Ovary (tissue), 3 donors: ENCODE measurements at regions not wholly inside any gene's neighbourhood (a gene's known extent, or its start where the extent isn't known, plus 50 kb on each side); places are given as distances from the start of the nearest gene placed in this dataset.

Experiments
- POLR2A ChIP-seq: fragments of 450-650 bp; IDR thresholded peaks from one replicate; pipeline ENCODE4 v1.6.1; 2017; ENCODE audit warnings: antibody characterized with exemption, mild to moderate bottlenecking, moderate library complexity
- TF ChIP-seq, protein P1 (sequence below), 3 donors: fragments of 450-650 bp in 2 of 3; fragments of 200-600 bp in 1 of 3; IDR thresholded peaks; one replicate each; pipeline versions ENCODE4 v1.5.1 to v1.8.0; 2016 to 2022; ENCODE audit warnings: antibody characterized with exemption in 3 of 3, mild to moderate bottlenecking in 1 of 3
- donor health status: DM: no; HTN: no; CAD: no.

DNA sequence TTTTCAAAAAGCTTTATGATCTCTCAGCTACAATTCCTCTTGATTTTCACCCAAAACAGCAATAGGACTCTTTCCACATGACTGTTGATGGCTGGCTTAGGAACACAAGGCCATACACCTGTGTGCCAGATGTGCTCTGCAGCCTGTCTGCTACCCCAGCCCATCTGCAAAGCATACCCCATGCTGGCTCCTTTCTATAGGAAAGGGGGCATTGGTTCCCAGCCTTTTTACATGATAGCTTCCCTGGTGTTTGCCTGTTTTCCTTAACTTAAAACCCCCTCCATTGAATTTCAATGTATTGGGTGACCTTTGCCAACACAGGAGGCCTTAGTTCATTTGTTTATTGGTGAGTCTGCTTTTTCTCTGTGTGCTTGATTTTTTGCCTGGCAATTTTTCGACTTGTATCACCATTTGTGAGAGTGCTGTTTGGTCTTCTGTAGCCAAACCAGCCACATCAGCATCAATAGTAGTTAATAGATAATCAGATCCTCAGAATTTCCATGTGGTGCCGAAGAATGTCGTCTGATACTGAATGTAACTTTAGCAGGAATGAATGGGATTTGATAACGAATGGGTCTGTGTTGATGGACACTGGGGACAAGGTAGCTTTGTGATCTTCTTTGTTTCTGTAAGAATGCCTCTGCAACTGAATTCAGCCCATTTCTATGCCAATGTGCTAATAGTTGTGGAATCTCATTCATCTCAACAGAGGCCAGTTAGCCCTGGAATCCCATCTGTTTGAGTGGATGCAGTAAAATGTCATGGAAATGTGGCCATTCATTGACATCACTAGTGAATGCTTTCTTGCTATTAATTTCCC, 272.2 kb upstream of the RARB start:
- TF ChIP-seq, protein P1, sequence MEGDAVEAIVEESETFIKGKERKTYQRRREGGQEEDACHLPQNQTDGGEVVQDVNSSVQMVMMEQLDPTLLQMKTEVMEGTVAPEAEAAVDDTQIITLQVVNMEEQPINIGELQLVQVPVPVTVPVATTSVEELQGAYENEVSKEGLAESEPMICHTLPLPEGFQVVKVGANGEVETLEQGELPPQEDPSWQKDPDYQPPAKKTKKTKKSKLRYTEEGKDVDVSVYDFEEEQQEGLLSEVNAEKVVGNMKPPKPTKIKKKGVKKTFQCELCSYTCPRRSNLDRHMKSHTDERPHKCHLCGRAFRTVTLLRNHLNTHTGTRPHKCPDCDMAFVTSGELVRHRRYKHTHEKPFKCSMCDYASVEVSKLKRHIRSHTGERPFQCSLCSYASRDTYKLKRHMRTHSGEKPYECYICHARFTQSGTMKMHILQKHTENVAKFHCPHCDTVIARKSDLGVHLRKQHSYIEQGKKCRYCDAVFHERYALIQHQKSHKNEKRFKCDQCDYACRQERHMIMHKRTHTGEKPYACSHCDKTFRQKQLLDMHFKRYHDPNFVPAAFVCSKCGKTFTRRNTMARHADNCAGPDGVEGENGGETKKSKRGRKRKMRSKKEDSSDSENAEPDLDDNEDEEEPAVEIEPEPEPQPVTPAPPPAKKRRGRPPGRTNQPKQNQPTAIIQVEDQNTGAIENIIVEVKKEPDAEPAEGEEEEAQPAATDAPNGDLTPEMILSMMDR (IDR thresholded peaks at IDR 0.05): no peak
- no peak for TF ChIP-seq POLR2A
